GM06990 (cell line): ENCODE measurements at regions not wholly inside any gene's neighbourhood (a gene's known extent, or its start where the extent isn't known, plus 50 kb on each side); places are given as distances from the start of the nearest gene placed in this dataset.

ENCODE experiments used
- DNase-seq: peaks from one replicate; pipeline ENCODE4 v3.0.0-alpha.2; 2011; ENCODE audit not compliant: insufficient read length; ENCODE audit errors: extremely low read depth
- H3K27me3 ChIP-seq: replicated peaks from 2 replicates; pipeline ENCODE4 v1.6.0; 2011; ENCODE audit warnings: low read length; ENCODE audit not compliant: control insufficient read depth, insufficient read depth
- H3K36me3 ChIP-seq: 2 replicates; pipeline ENCODE4 v1.5.1; 2011; ENCODE audit warnings: low read length; ENCODE audit not compliant: control insufficient read depth, insufficient read depth
- H3K4me3 ChIP-seq: replicated peaks from 2 replicates; pipeline ENCODE4 v1.5.1; 2011; ENCODE audit warnings: low read depth, mild to moderate bottlenecking, control low read depth, low read length
- CTCF ChIP-seq: IDR thresholded peaks from 2 replicates; pipeline ENCODE4 v1.5.1; 2011; ENCODE audit warnings: low read length, control low read depth, mild to moderate bottlenecking, inconsistent platforms; ENCODE audit not compliant: insufficient read depth, poor library complexity, severe bottlenecking

GRCh38 chr18:60646725-60647124 lies 274.1 kb upstream of the MC4R start:
- H3K36me3 ChIP-seq, result no peaks in the 10 kb centered on the region
- DNase-seq, result no peak
- no peak overlapping the region for H3K4me3 ChIP-seq
- TF ChIP-seq CTCF, result no peak
- peaks cover 1% of the 10 kb centered on the region; the same call in 1 of the 2 replicates for H3K27me3 ChIP-seq

- peak; percentile 29 for DNase-seq
- Histone ChIP-seq H3K4me3 (no peak overlapping the region), H3K36me3 (no peaks in the 10 kb centered on the region), H3K27me3 (peaks cover 1% of the 10 kb centered on the region; the same call in 1 of the 2 replicates)
- TF ChIP-seq CTCF, result no peak
Observed at GRCh38 chr18:60649107-60649506, 276.5 kb upstream of the MC4R start.

- TF ChIP-seq CTCF, result no peak
- Histone ChIP-seq H3K27me3 (peaks cover 2% of the 10 kb centered on the region; the same call in 1 of the 2 replicates), H3K36me3 (no peaks in the 10 kb centered on the region), H3K4me3 (no peak overlapping the region)
- no peak for DNase-seq
Observed at GRCh38 chr18:60649842-60650536, 277.4 kb upstream of the MC4R start.

GRCh38 chr18:60654298-60654697 lies 281.7 kb upstream of the MC4R start:
- Histone ChIP-seq H3K36me3 (no peaks in the 10 kb centered on the region), H3K4me3 (no peak overlapping the region), H3K27me3 (peaks cover 2% of the 10 kb centered on the region; the same call in 1 of the 2 replicates)
- no peak for DNase-seq
- TF ChIP-seq CTCF, result no peak

- no peaks in the 10 kb centered on the region for H3K36me3 ChIP-seq
- TF ChIP-seq CTCF, result no peak
- peaks cover 1% of the 10 kb centered on the region; the same call in 1 of the 2 replicates for H3K27me3 ChIP-seq
- H3K4me3 ChIP-seq, result no peak overlapping the region
- no peak for DNase-seq
Observed at GRCh38 chr18:60656553-60656952, 284.0 kb upstream of the MC4R start.

GRCh38 chr18:60662491-60662890 lies 289.9 kb upstream of the MC4R start:
- TF ChIP-seq CTCF, result no peak
- Histone ChIP-seq H3K36me3 (no peaks in the 10 kb centered on the region), H3K27me3 (no peaks in the 10 kb centered on the region; the same call in 1 of the 2 replicates), H3K4me3 (no peak overlapping the region)
- no peak for DNase-seq
